Common myeloid progenitor, CD34-positive (primary cell): ENCODE measurements at regions not wholly inside any gene's neighbourhood (a gene's known extent, or its start where the extent isn't known, plus 50 kb on each side); places are given as distances from the start of the nearest gene placed in this dataset.

Experiments used
- CTCF ChIA-PET: fragments of 350-600 bp; sonication (Branson Sonifier 250); formaldehyde crosslinking; loops from one replicate; lab custom pipeline; 2021; ENCODE audit warnings: antibody characterized with exemption; lab: Charles Lee
- POLR2A ChIA-PET: fragments of 350-600 bp; sonication (Branson Sonifier 250); formaldehyde crosslinking; loops from one replicate; lab custom pipeline; 2021; ENCODE audit warnings: antibody characterized with exemption; lab: Charles Lee
- DNase-seq, 3 donors: peaks; one replicate each; pipeline versions ENCODE4 v3.0.0 to v3.0.0-alpha.2; 2013
- H3K27ac ChIP-seq, 2 experiments: 1 replicate in 1 of 2; 2 replicates in 1 of 2; pipeline ENCODE4 v1.7.0; 2013; ENCODE audit warnings: inconsistent platforms in 2 of 2, low read length in 2 of 2, mild to moderate bottlenecking in 2 of 2, low read depth in 1 of 2, moderate library complexity in 1 of 2; ENCODE audit not compliant: severe bottlenecking in 2 of 2, insufficient read depth in 1 of 2, poor library complexity in 1 of 2
- H3K27me3 ChIP-seq, 5 experiments: replicated peaks in 2 of 5; 1 replicate in 3 of 5; 2 replicates in 2 of 5; pipeline versions ENCODE4 v1.6.1 to v1.7.0; 2013; ENCODE audit warnings: low read length in 4 of 5, mild to moderate bottlenecking in 2 of 5, moderate library complexity in 2 of 5, inconsistent platforms in 1 of 5; ENCODE audit not compliant: insufficient read depth in 5 of 5, control insufficient read depth in 4 of 5
- H3K36me3 ChIP-seq, 4 experiments: 1 replicate in 2 of 4; 2 replicates in 2 of 4; pipeline versions ENCODE4 v1.6.1 to v1.7.0; 2013; ENCODE audit warnings: low read length in 3 of 4, control low read depth in 1 of 4, mild to moderate bottlenecking in 1 of 4; ENCODE audit not compliant: control insufficient read depth in 4 of 4, insufficient read depth in 4 of 4
- H3K4me1 ChIP-seq, 4 experiments: 1 replicate in 3 of 4; 2 replicates in 1 of 4; pipeline versions ENCODE4 v1.6.1 to v1.7.1; 2013; ENCODE audit warnings: low read length in 3 of 4, mild to moderate bottlenecking in 3 of 4, control low read depth in 1 of 4, inconsistent platforms in 1 of 4, moderate library complexity in 1 of 4; ENCODE audit not compliant: control insufficient read depth in 4 of 4, insufficient read depth in 4 of 4; ENCODE audit errors: control extremely low read depth in 1 of 4
- H3K4me3 ChIP-seq, 7 experiments: 1 replicate in 4 of 7; 2 replicates in 3 of 7; pipeline versions ENCODE4 v1.5.1 to v1.7.0; 2013; ENCODE audit warnings: mild to moderate bottlenecking in 7 of 7, low read length in 6 of 7, moderate library complexity in 6 of 7, inconsistent platforms in 2 of 7, low read depth in 2 of 7, control low read depth in 1 of 7; ENCODE audit not compliant: insufficient read depth in 4 of 7, control insufficient read depth in 1 of 7; ENCODE audit errors: extremely low read depth in 1 of 7
- H3K9me3 ChIP-seq, 5 experiments: 1 replicate in 4 of 5; 2 replicates in 1 of 5; pipeline versions ENCODE4 v1.6.1 to v1.7.1; 2013; ENCODE audit warnings: low read length in 4 of 5, mild to moderate bottlenecking in 2 of 5, inconsistent platforms in 1 of 5, low read depth in 1 of 5, moderate library complexity in 1 of 5; ENCODE audit not compliant: control insufficient read depth in 4 of 5, insufficient read depth in 2 of 5; ENCODE audit errors: control extremely low read depth in 1 of 5
- WGBS: methylation state at CpG from one replicate; pipeline ENCODE4 v1.1.5; 2013; ENCODE audit not compliant: insufficient coverage; 5-methylcytosine and 5-hydroxymethylcytosine counted together

GRCh38 chr17:13128676-13129075 lies 110.8 kb upstream of the ELAC2 start:
- no peaks in the 10 kb centered on the region for H3K9me3 ChIP-seq
- ChIA-PET POLR2A (no interaction called here), CTCF (interaction anchor here (0.7 kb wide), 1 partner anchor 89 kb away, joined by 3 read pairs; no protein-coding TSS in a partner anchor)
- no peak overlapping the region for H3K4me3 ChIP-seq
- H3K4me1 ChIP-seq, result no peaks in the 10 kb centered on the region
- WGBS, result no CpG with 5 or more reads among the region's 1 CpG
- DNase-seq, result no peak
- H3K27ac ChIP-seq, result no peak overlapping the region
- no peaks in the 10 kb centered on the region for H3K27me3 ChIP-seq
- no peaks in the 10 kb centered on the region for H3K36me3 ChIP-seq

GRCh38 chr17:13127921-13128602 lies 110.2 kb upstream of the ELAC2 start:
- CTCF ChIA-PET, result interaction anchor here (0.7 kb wide), 1 partner anchor 90 kb away, joined by 3 read pairs; no protein-coding TSS in a partner anchor
- Histone ChIP-seq H3K27me3 (no peaks in the 10 kb centered on the region), H3K4me1 (no peaks in the 10 kb centered on the region), H3K27ac (no peak overlapping the region), H3K36me3 (no peaks in the 10 kb centered on the region), H3K4me3 (no peak overlapping the region), H3K9me3 (no peaks in the 10 kb centered on the region)
- DNase-seq, result no peak
- POLR2A ChIA-PET, result no interaction called here
- WGBS, result 88% methylated on average over 6 of the region's 8 CpGs

- ChIA-PET POLR2A (no interaction called here), CTCF (no interaction called here)
- WGBS, result 96% methylated on average over 7 of the region's 7 CpGs
- H3K4me1 ChIP-seq, result no peaks in the 10 kb centered on the region
- no peak for DNase-seq
- H3K9me3 ChIP-seq, result no peaks in the 10 kb centered on the region
- no peak overlapping the region for H3K27ac ChIP-seq
- peaks cover 0 to 2% (median 0%) of the 10 kb centered on the region in 5 experiments for H3K27me3 ChIP-seq
- no peaks in the 10 kb centered on the region for H3K36me3 ChIP-seq
- no peak overlapping the region for H3K4me3 ChIP-seq
Observed at GRCh38 chr17:13120864-13121263, 103.0 kb upstream of the ELAC2 start.

- ChIA-PET CTCF (no interaction called here), POLR2A (no interaction called here)
- no peak overlapping the region for H3K27ac ChIP-seq
- H3K9me3 ChIP-seq, result no peaks in the 10 kb centered on the region
- no peak for DNase-seq
- H3K4me1 ChIP-seq, result peaks cover 0 to 1% (median 0%) of the 10 kb centered on the region in 4 experiments
- no peaks in the 10 kb centered on the region for H3K36me3 ChIP-seq
- peaks cover 0 to 11% (median 0%) of the 10 kb centered on the region in 5 experiments for H3K27me3 ChIP-seq
- no peak overlapping the region for H3K4me3 ChIP-seq
Observed at GRCh38 chr17:13118311-13118710, 100.5 kb upstream of the ELAC2 start.

- ChIA-PET CTCF (no interaction called here), POLR2A (no interaction called here)
- Histone ChIP-seq H3K9me3 (no peaks in the 10 kb centered on the region), H3K36me3 (no peaks in the 10 kb centered on the region), H3K27me3 (peaks cover 0 to 11% (median 0%) of the 10 kb centered on the region in 5 experiments), H3K4me3 (no peak overlapping the region), H3K4me1 (peaks cover 0 to 1% (median 0%) of the 10 kb centered on the region in 4 experiments), H3K27ac (no peak overlapping the region)
- DNase-seq, result no peak
Observed at GRCh38 chr17:13117616-13118015, 99.8 kb upstream of the ELAC2 start.

GRCh38 chr17:13114601-13115031 lies 96.8 kb upstream of the ELAC2 start:
- Histone ChIP-seq H3K9me3 (no peaks in the 10 kb centered on the region), H3K27ac (no peak overlapping the region), H3K4me3 (no peak overlapping the region), H3K27me3 (peaks cover 0 to 9% (median 0%) of the 10 kb centered on the region in 5 experiments), H3K4me1 (peaks cover 0 to 1% (median 0%) of the 10 kb centered on the region in 4 experiments), H3K36me3 (no peaks in the 10 kb centered on the region)
- CTCF ChIA-PET, result no interaction called here
- peak; percentile 0 to 8 (median 2) for DNase-seq
- POLR2A ChIA-PET, result interaction anchor here (0.6 kb wide), 1 partner anchor 1460 kb away, joined by 3 read pairs; no protein-coding TSS in a partner anchor
- 15% methylated on average over 16 of the region's 16 CpGs for WGBS

- no peaks in the 10 kb centered on the region for H3K9me3 ChIP-seq
- H3K27ac ChIP-seq, result no peak overlapping the region
- no peak overlapping the region for H3K4me3 ChIP-seq
- ChIA-PET POLR2A (no interaction called here), CTCF (interaction anchor here (1.4 kb wide), 1 partner anchor 13 kb away, joined by 3 read pairs; no protein-coding TSS in a partner anchor)
- H3K4me1 ChIP-seq, result peaks cover 0 to 1% (median 0%) of the 10 kb centered on the region in 4 experiments
- H3K36me3 ChIP-seq, result no peaks in the 10 kb centered on the region
- no peak for DNase-seq
- 83% methylated on average over 13 of the region's 16 CpGs for WGBS
- peaks cover 0 to 9% (median 0%) of the 10 kb centered on the region in 5 experiments for H3K27me3 ChIP-seq
Observed at GRCh38 chr17:13113821-13114525, 96.1 kb upstream of the ELAC2 start.
